LNCAP (cell line): ENCODE measurements at regions not wholly inside any gene's neighbourhood (a gene's known extent, or its start where the extent isn't known, plus 50 kb on each side); places are given as distances from the start of the nearest gene placed in this dataset.

Experiments used
- TF ChIP-seq, protein P1 (sequence below): fragments of 450-650 bp; IDR thresholded peaks from 2 replicates; pipeline ENCODE4 v1.5.1; 2017; ENCODE audit warnings: mild to moderate bottlenecking

DNA sequence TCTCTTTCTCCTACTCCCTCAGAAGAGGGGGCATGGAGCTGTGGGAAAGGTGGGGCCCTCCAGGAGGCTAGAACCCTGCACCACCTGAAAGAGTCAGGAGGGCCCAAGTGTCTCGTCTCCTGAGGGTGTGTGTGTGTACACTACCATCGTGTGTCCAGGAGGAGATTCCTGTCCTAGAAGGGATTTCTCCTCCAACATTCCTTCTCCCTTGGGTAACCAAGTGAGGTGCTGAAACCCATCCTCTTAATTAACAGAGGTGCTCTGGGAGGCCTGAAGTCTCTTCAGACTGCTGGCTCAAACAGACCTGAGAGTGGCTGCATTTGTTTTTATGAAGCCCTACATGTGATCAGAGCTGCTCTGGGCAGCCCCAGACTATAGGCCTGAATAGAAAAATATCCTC lies 61.1 kb upstream of the FAM169A start:
- TF ChIP-seq, protein P1, sequence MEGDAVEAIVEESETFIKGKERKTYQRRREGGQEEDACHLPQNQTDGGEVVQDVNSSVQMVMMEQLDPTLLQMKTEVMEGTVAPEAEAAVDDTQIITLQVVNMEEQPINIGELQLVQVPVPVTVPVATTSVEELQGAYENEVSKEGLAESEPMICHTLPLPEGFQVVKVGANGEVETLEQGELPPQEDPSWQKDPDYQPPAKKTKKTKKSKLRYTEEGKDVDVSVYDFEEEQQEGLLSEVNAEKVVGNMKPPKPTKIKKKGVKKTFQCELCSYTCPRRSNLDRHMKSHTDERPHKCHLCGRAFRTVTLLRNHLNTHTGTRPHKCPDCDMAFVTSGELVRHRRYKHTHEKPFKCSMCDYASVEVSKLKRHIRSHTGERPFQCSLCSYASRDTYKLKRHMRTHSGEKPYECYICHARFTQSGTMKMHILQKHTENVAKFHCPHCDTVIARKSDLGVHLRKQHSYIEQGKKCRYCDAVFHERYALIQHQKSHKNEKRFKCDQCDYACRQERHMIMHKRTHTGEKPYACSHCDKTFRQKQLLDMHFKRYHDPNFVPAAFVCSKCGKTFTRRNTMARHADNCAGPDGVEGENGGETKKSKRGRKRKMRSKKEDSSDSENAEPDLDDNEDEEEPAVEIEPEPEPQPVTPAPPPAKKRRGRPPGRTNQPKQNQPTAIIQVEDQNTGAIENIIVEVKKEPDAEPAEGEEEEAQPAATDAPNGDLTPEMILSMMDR: no peak

DNA sequence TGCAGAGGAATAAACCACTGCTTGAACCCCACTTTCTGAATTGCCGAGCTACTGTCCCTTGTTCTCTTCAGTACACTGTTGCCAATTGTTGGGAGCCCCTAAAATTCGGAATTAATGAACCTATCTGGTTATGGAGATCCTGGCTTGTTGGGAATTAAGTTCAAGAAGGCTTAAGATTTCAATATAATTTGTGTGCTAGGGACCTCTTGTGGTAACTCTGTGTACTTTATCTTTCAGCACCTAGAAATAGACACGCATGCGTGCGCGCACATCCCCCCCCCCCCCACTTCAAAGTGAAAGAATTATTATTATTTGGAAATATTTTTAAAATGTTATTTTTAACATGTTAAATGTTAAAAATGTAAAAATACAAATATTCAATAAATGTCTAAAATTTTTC lies 53.3 kb upstream of the FAM169A start:
- TF ChIP-seq, protein P1: peak; percentile 69

DNA sequence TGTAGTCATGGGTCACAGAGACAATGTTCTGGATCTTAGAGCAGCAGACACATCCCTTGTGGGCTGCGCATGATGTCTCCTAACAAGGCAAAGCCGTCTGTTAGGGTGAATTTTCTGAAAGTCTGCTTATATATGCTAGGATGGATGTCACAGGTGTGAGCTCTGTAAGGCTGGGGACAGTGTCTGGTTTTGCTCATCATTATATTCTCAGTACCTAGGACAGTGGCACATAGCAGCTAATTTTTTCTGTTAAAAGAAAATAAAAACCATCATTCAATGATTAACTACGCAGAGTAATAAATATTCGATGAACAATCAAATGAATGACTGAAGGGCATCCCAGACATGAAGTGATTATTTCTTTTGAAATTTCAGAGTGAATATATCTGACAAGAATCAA lies 52.9 kb upstream of the FAM169A start:
- TF ChIP-seq, protein P1: no peak

DNA sequence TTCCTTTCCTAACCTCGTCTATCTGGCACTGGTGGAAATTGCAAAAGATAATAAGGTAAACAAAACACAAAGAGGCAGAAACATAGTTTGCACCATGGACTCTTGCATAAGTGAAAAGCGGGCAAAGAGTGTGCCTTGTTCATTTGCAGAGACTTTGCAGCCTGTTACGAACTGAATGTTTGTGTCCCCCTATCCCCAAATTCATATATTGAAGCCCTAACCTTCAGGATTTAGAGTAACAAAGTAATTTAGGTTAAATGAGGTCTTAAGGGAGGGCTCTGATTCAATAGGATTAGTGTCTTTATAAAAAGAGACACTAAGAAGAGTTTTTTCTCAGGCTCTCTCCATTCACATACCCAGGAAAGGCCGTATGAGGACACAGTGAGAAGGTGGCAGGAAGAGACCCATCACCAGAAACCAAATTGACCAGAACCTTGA lies 52.1 kb upstream of the FAM169A start:
- TF ChIP-seq, protein P1: no peak

DNA sequence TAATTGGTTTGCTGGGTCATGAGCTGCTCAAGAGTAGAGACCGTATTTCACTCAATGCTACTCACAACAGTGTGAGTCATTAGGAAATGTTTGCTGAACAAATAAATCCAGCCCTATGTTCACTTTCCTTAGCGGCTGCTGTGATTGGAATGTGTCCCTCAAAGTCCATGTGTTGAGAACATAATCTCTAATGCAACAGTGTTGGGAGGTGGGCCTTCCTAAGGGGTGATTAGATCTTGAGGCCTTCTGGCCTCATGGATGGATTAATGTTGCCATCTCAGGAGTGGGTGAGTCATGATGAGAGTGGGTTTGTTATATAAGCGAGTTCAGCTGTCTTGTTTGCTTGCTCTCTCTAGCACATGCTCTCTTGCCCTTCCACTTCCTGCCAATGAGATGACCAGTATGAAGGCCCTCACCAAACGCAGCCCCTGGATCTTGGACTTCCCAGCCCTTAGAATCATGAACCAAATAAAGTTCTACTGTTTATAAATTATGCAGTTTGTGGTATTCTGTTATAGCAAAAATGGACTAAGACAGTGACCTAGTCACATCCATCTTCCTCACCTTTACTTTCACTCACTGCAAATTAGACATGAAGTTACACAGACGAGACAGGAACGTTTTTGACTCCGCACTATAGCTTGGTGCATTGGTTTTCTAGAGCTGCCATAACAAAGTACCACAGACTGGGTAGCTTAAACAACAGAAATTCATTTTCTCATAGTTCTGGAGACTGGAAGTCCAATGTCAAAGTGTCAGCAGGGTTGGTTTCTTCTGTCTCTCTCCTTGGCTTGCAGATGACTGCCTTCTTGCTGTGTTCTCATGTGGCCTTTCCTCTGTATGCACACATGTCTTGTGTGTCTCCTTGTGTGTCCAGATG lies 50.9 kb upstream of the FAM169A start:
- TF ChIP-seq, protein P1: no peak
